ENCODE measurements at regions not wholly inside any gene's neighbourhood (a gene's known extent, or its start where the extent isn't known, plus 50 kb on each side); places are given as distances from the start of the nearest gene placed in this dataset.

- TF ChIP-seq POLR2A (IDR thresholded peaks at IDR 0.05): no peak
- TF ChIP-seq CTCF (IDR thresholded peaks at IDR 0.05): no peak
Observed at GRCh38 chr18:70553936-70554260, 265.1 kb downstream of the SOCS6 start.

All from tibial nerve (tissue), 3 donors.